B cell (primary cell): ENCODE measurements at regions not wholly inside any gene's neighbourhood (a gene's known extent, or its start where the extent isn't known, plus 50 kb on each side); places are given as distances from the start of the nearest gene placed in this dataset.

Experiments used
- ATAC-seq: fragments of 200-7000 bp; cut with Tn5 transposase; one replicate; pipeline ENCODE4 v1.10.0; 2021; ENCODE audit warnings: low read depth, mild to moderate bottlenecking, moderate number of reproducible peaks, moderate library complexity
- CTCF ChIA-PET: fragments of 350-600 bp; sonication (Branson Sonifier 250); formaldehyde crosslinking; loops from one replicate; lab custom pipeline; 2021; ENCODE audit warnings: antibody characterized with exemption, inconsistent platforms; lab: Charles Lee
- POLR2A ChIA-PET: fragments of 350-600 bp; sonication (Branson Sonifier 250); formaldehyde crosslinking; loops from one replicate; lab custom pipeline; 2021; ENCODE audit warnings: antibody characterized with exemption; lab: Charles Lee
- DNase-seq: peaks from one replicate; pipeline ENCODE4 v3.0.0; 2013
- H2AFZ ChIP-seq: 2 replicates; pipeline ENCODE4 v1.6.1; 2012; ENCODE audit warnings: mild to moderate bottlenecking, low read depth, low read length; ENCODE audit not compliant: insufficient read depth, poor library complexity, severe bottlenecking
- H3K27ac ChIP-seq, 2 donors: 1 replicate in 1 of 2; 2 replicates in 1 of 2; pipeline ENCODE4 v1.5.1; 2012 to 2013; ENCODE audit warnings: low read length in 2 of 2, mild to moderate bottlenecking in 2 of 2, moderate library complexity in 1 of 2
- H3K27me3 ChIP-seq, 4 experiments: fragments of 200-600 bp in 1 of 4; sonication (generic) in 1 of 4; replicated peaks in 1 of 4; 1 replicate in 2 of 4; 2 replicates in 2 of 4; pipeline versions ENCODE4 v1.6.1 to v1.7.0; 2013 to 2016; ENCODE audit warnings: low read length in 3 of 4, mild to moderate bottlenecking in 2 of 4, mixed read lengths in 1 of 4, moderate library complexity in 1 of 4; ENCODE audit not compliant: insufficient read depth in 4 of 4, control insufficient read depth in 3 of 4; ENCODE audit errors: control extremely low read depth in 1 of 4
- H3K36me3 ChIP-seq, 2 experiments: replicated peaks in 1 of 2; 1 replicate in 1 of 2; 2 replicates in 1 of 2; pipeline versions ENCODE4 v1.6.1 to v1.7.1; 2013; ENCODE audit warnings: low read length in 1 of 2; ENCODE audit not compliant: insufficient read depth in 2 of 2, control insufficient read depth in 1 of 2; ENCODE audit errors: control extremely low read depth in 1 of 2, extremely low read depth in 1 of 2
- H3K4me1 ChIP-seq, 2 donors: fragments of 200-600 bp in 1 of 2; sonication (generic) in 1 of 2; 1 replicate in 1 of 2; 2 replicates in 1 of 2; pipeline versions ENCODE4 v1.5.1 to v1.6.1; 2013 to 2017; ENCODE audit warnings: low read length in 2 of 2; ENCODE audit not compliant: control insufficient read depth in 2 of 2, insufficient read depth in 2 of 2
- H3K4me2 ChIP-seq: replicated peaks from 2 replicates; pipeline ENCODE3; 2012; ENCODE audit warnings: mild to moderate bottlenecking, low read depth, low read length; ENCODE audit not compliant: poor library complexity, severe bottlenecking
- H3K4me3 ChIP-seq, 5 experiments: fragments of 200-600 bp in 1 of 5; sonication (generic) in 1 of 5; 1 replicate in 3 of 5; 2 replicates in 2 of 5; pipeline versions ENCODE4 v1.5.1 to v1.7.0; 2011 to 2016; ENCODE audit warnings: low read length in 4 of 5, mild to moderate bottlenecking in 4 of 5, low read depth in 2 of 5, control low read depth in 1 of 5, moderate library complexity in 1 of 5; ENCODE audit not compliant: insufficient read depth in 1 of 5; ENCODE audit errors: control extremely low read depth in 1 of 5, extremely low read depth in 1 of 5
- H3K79me2 ChIP-seq: fragments of 200-600 bp; sonication (generic); one replicate; pipeline ENCODE4 v1.6.0; 2016; ENCODE audit warnings: low read length; ENCODE audit not compliant: control insufficient read depth, insufficient read depth
- H3K9ac ChIP-seq: fragments of 200-600 bp; sonication (generic); 2 replicates; pipeline ENCODE4 v1.6.1; 2017; ENCODE audit warnings: mild to moderate bottlenecking, low read length, moderate library complexity
- H3K9me3 ChIP-seq, 3 donors: one replicate each; pipeline versions ENCODE4 v1.6.1 to v1.7.1; 2013; ENCODE audit warnings: low read length in 2 of 3; ENCODE audit not compliant: control insufficient read depth in 2 of 3, insufficient read depth in 1 of 3; ENCODE audit errors: control extremely low read depth in 1 of 3
- H4K20me1 ChIP-seq: 2 replicates; pipeline ENCODE4 v1.6.0; 2012; ENCODE audit warnings: mild to moderate bottlenecking, low read length; ENCODE audit not compliant: insufficient read depth, control insufficient read depth, poor library complexity, severe bottlenecking
- H3K27ac Mint-ChIP-seq: one replicate; pipeline ENCODE4 v1.8.0; 2021; ENCODE audit warnings: mixed read lengths
- H3K27me3 Mint-ChIP-seq: one replicate; pipeline ENCODE4 v1.8.0; 2021; ENCODE audit warnings: mixed read lengths
- H3K4me1 Mint-ChIP-seq: one replicate; pipeline ENCODE4 v1.8.0; 2021; ENCODE audit warnings: mixed read lengths
- H3K4me3 Mint-ChIP-seq: one replicate; pipeline ENCODE4 v1.8.0; 2021; ENCODE audit warnings: mixed read lengths
- H3K9me3 Mint-ChIP-seq: one replicate; pipeline ENCODE4 v1.8.0; 2022; ENCODE audit warnings: mixed read lengths; ENCODE audit not compliant: insufficient read depth
- EZH2 ChIP-seq: IDR thresholded peaks from 2 replicates; pipeline ENCODE4 v1.6.1; 2012; ENCODE audit warnings: borderline replicate concordance, low read depth, mild to moderate bottlenecking, moderate library complexity, low read length; ENCODE audit not compliant: insufficient read depth, poor library complexity, severe bottlenecking
- WGBS: methylation state at CpG from one replicate; pipeline ENCODE4 v1.1.5; 2013; ENCODE audit warnings: missing lambda C conversion rate; ENCODE audit not compliant: insufficient coverage; 5-methylcytosine and 5-hydroxymethylcytosine counted together
- intact Hi-C: fragments of 100-400 bp; cut with micrococcal nuclease; formaldehyde crosslinking; loops from one replicate; pipeline ENCODE4 v1.10.0; 2022
- TF ChIP-seq, protein P1 (sequence below): fragments of 200-600 bp; IDR thresholded peaks from one replicate; pipeline ENCODE4 v1.8.0; 2022; ENCODE audit warnings: antibody characterized with exemption, mild to moderate bottlenecking

DNA sequence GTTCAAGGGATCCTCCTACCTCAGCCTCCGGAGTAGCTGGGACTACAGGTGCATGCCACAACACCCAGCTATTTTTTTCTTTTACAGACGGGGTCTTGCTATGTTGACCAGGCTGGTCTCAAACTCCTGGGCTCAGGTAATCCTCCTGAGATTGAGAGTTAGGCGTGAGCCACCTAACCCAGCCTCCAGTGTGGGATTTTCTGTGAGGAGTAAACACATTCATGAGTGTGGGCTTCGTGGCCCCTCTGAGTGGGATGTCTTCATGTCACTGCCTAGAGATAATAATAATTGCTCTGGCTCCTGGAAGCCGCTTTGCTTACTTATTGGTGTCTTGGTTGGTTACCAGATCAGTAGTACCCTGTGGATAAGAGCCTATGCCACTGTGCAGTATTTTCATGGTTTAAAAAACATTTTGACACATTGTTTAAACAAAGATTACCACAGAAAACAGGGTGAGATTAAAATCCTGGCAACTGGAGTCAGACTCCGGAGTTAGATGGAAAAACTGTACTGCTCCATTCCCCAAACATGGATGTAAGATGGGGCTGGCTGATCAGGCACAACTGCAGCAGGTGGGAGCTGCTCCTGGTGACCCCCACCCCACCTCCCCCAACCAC, 159.1 kb upstream of the RAB4A start:
- ChIA-PET CTCF (no interaction called here), POLR2A (no interaction called here)
- peaks cover 6 to 15% of the 10 kb centered on the region in 2 donors for H3K4me1 ChIP-seq
- no peaks in the 10 kb centered on the region for H3K9me3 Mint-ChIP-seq
- H3K4me2 ChIP-seq = no peak overlapping the region
- H3K36me3 ChIP-seq = no peaks in the 10 kb centered on the region
- no peak overlapping the region for H2AFZ ChIP-seq
- no peak overlapping the region for H3K4me3 Mint-ChIP-seq
- 95% methylated on average over 4 of the region's 6 CpGs for WGBS
- H3K4me3 ChIP-seq = no peak overlapping the region
- no peak overlapping the region for H3K9ac ChIP-seq
- peaks cover 2% of the 10 kb centered on the region for H3K4me1 Mint-ChIP-seq
- no peaks in the 10 kb centered on the region for H4K20me1 ChIP-seq
- intact Hi-C loops = no loop called here
- DNase-seq (no peak), ATAC-seq (no peak)
- no peak overlapping the region for H3K27ac Mint-ChIP-seq
- H3K9me3 ChIP-seq = peaks cover 0 to 5% (median 0%) of the 10 kb centered on the region in 3 donors
- no peak for TF ChIP-seq EZH2
- TF ChIP-seq, protein P1, sequence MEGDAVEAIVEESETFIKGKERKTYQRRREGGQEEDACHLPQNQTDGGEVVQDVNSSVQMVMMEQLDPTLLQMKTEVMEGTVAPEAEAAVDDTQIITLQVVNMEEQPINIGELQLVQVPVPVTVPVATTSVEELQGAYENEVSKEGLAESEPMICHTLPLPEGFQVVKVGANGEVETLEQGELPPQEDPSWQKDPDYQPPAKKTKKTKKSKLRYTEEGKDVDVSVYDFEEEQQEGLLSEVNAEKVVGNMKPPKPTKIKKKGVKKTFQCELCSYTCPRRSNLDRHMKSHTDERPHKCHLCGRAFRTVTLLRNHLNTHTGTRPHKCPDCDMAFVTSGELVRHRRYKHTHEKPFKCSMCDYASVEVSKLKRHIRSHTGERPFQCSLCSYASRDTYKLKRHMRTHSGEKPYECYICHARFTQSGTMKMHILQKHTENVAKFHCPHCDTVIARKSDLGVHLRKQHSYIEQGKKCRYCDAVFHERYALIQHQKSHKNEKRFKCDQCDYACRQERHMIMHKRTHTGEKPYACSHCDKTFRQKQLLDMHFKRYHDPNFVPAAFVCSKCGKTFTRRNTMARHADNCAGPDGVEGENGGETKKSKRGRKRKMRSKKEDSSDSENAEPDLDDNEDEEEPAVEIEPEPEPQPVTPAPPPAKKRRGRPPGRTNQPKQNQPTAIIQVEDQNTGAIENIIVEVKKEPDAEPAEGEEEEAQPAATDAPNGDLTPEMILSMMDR = no peak
- H3K27me3 ChIP-seq = peaks cover 0 to 5% (median 0%) of the 10 kb centered on the region in 4 experiments
- H3K27ac ChIP-seq = no peak overlapping the region
- H3K79me2 ChIP-seq = no peaks in the 10 kb centered on the region
- peaks cover 10% of the 10 kb centered on the region for H3K27me3 Mint-ChIP-seq

DNA sequence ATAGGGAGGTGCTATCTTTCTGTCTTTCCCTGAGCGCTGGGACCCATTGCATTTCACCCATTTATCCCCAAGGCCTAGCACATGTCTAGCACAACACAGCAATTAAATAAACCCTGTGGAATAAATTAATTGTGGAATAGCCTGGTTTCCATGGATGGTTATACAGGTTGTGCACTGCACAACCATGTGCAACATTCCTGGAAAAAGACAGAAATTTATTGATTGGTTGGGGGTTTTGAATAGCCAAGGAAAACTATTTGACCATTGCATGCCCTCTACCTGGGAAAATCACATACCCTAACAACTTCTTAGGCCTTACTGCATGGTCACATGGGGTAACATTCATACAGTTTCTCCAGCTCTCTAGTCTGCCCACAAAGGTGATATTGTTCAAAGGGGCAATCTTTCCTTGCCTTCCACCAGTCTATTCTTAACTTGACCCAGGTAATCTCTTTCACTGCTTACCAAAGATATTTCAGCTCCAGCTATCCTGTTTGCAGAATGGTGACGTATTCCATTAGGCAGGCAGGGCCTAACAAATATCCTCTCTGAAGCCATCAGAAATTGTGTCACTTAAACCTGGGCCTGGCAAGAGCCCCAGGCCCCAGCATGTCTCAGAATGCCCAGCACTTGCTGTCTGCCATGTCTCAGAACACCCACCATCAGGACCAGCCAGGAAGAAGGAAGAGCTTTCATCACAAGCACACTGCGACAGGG, 157.9 kb upstream of the RAB4A start:
- Histone ChIP-seq H3K27ac (no peak overlapping the region), H3K4me2 (no peak overlapping the region), H3K36me3 (no peaks in the 10 kb centered on the region), H4K20me1 (no peaks in the 10 kb centered on the region), H3K4me3 (no peak overlapping the region), H3K79me2 (no peaks in the 10 kb centered on the region), H3K4me1 (peaks cover 6 to 18% of the 10 kb centered on the region in 2 donors), H3K9me3 (peaks cover 0 to 8% (median 0%) of the 10 kb centered on the region in 3 donors), H3K9ac (no peak overlapping the region), H3K27me3 (peaks cover 0 to 5% (median 0%) of the 10 kb centered on the region in 4 experiments), H2AFZ (no peak overlapping the region)
- H3K9me3 Mint-ChIP-seq = no peaks in the 10 kb centered on the region
- peaks cover 9% of the 10 kb centered on the region for H3K27me3 Mint-ChIP-seq
- H3K4me3 Mint-ChIP-seq = no peak overlapping the region
- no peak for TF ChIP-seq EZH2
- TF ChIP-seq, protein P1 = no peak
- H3K27ac Mint-ChIP-seq = no peak overlapping the region
- peaks cover 2% of the 10 kb centered on the region for H3K4me1 Mint-ChIP-seq
- ChIA-PET CTCF (no interaction called here), POLR2A (no interaction called here)
- WGBS = 100% methylated on average over 1 of the region's 3 CpGs
- DNase-seq (no peak), ATAC-seq (no peak)
- intact Hi-C loops = no loop called here
